ENCODE measurements at regions not wholly inside any gene's neighbourhood (a gene's known extent, or its start where the extent isn't known, plus 50 kb on each side); places are given as distances from the start of the nearest gene placed in this dataset.
A peak's percentile ranks its signal among the peaks of the same experiment; 100 is the strongest.

- H3K9me3 Mint-ChIP-seq: no peaks in the 10 kb centered on the region
- no peak overlapping the region for H3K4me3 Mint-ChIP-seq
- no peak for TF ChIP-seq ELF4 (CRISPR knock-in tag; IDR thresholded peaks at IDR 0.05; ENCODE audit: low read depth)
- TF ChIP-seq ZNF138 (CRISPR knock-in tag; conservative IDR thresholded peaks at IDR 0.05): no peak
- TF ChIP-seq NR2C2 (CRISPR knock-in tag; IDR thresholded peaks at IDR 0.05): no peak
- no peak for TF ChIP-seq ZNF263 (CRISPR knock-in tag; IDR thresholded peaks at IDR 0.05; ENCODE audit: low read depth)
- TF ChIP-seq ARID4B (CRISPR knock-in tag; IDR thresholded peaks at IDR 0.05; ENCODE audit: borderline replicate concordance): no peak
- TF ChIP-seq CBFB (CRISPR knock-in tag; IDR thresholded peaks at IDR 0.05; ENCODE audit: low read depth): no peak
- TF ChIP-seq, protein P1, sequence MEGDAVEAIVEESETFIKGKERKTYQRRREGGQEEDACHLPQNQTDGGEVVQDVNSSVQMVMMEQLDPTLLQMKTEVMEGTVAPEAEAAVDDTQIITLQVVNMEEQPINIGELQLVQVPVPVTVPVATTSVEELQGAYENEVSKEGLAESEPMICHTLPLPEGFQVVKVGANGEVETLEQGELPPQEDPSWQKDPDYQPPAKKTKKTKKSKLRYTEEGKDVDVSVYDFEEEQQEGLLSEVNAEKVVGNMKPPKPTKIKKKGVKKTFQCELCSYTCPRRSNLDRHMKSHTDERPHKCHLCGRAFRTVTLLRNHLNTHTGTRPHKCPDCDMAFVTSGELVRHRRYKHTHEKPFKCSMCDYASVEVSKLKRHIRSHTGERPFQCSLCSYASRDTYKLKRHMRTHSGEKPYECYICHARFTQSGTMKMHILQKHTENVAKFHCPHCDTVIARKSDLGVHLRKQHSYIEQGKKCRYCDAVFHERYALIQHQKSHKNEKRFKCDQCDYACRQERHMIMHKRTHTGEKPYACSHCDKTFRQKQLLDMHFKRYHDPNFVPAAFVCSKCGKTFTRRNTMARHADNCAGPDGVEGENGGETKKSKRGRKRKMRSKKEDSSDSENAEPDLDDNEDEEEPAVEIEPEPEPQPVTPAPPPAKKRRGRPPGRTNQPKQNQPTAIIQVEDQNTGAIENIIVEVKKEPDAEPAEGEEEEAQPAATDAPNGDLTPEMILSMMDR (IDR thresholded peaks at IDR 0.05): no peak
- no peak for TF ChIP-seq FOXP4 (CRISPR knock-in tag; IDR thresholded peaks at IDR 0.05)
- TF ChIP-seq NFATC4 (CRISPR knock-in tag; IDR thresholded peaks at IDR 0.05): no peak
- no peak for TF ChIP-seq SMAD4 (CRISPR knock-in tag; IDR thresholded peaks at IDR 0.05)
- no peak for TF ChIP-seq ZNF423 (CRISPR knock-in tag; IDR thresholded peaks at IDR 0.05)
- no peak for TF ChIP-seq FOXJ3 (CRISPR knock-in tag; IDR thresholded peaks at IDR 0.05; ENCODE audit: borderline replicate concordance)
- TF ChIP-seq ZNF219 (CRISPR knock-in tag; IDR thresholded peaks at IDR 0.05; ENCODE audit: borderline replicate concordance): no peak
- TF ChIP-seq, protein P2, sequence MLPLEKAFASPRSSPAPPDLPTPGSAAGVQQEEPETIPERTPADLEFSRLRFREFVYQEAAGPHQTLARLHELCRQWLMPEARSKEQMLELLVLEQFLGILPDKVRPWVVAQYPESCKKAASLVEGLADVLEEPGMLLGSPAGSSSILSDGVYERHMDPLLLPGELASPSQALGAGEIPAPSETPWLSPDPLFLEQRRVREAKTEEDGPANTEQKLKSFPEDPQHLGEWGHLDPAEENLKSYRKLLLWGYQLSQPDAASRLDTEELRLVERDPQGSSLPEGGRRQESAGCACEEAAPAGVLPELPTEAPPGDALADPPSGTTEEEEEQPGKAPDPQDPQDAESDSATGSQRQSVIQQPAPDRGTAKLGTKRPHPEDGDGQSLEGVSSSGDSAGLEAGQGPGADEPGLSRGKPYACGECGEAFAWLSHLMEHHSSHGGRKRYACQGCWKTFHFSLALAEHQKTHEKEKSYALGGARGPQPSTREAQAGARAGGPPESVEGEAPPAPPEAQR (CRISPR knock-in tag; IDR thresholded peaks at IDR 0.05): no peak
- TF ChIP-seq PRRX2 (CRISPR knock-in tag; IDR thresholded peaks at IDR 0.05): no peak
- CTCF ChIA-PET: interaction anchor here (0.6 to 1.2 kb wide), 3 partner anchors 77 to 318 kb away, joined by 3 to 4 read pairs (median 3); no protein-coding TSS in a partner anchor
- ATAC-seq (peak; percentile 27), DNase-seq (ENCODE audit: low spot score) (no peak)
- peaks cover 67% of the 10 kb centered on the region for H3K27me3 Mint-ChIP-seq (ENCODE audit: low read depth)
- POLR2A ChIA-PET: interaction anchor here (0.7 kb wide), 1 partner anchor 104 kb away, joined by 3 read pairs; no protein-coding TSS in a partner anchor
- H3K36me3 Mint-ChIP-seq: no peaks in the 10 kb centered on the region
- H3K27ac Mint-ChIP-seq: no peak overlapping the region
- peaks cover 46% of the 10 kb centered on the region for H3K4me1 Mint-ChIP-seq
These were observed 102.0 kb downstream of the SOX9 start for GRCh38 chr17:72222661-72223380.

- no peaks in the 10 kb centered on the region for H3K36me3 Mint-ChIP-seq
- no peak for TF ChIP-seq TEAD1 (CRISPR knock-in tag; IDR thresholded peaks at IDR 0.05)
- TF ChIP-seq NR2C2 (CRISPR knock-in tag; IDR thresholded peaks at IDR 0.05): no peak
- TF ChIP-seq ZNF512 (CRISPR knock-in tag; IDR thresholded peaks at IDR 0.05; ENCODE audit: borderline replicate concordance): no peak
- POLR2A ChIA-PET: no interaction called here
- CTCF ChIA-PET: no interaction called here
- peaks cover 40% of the 10 kb centered on the region for H3K4me1 Mint-ChIP-seq
- peaks cover 56% of the 10 kb centered on the region for H3K27me3 Mint-ChIP-seq (ENCODE audit: low read depth)
- H3K27ac Mint-ChIP-seq: no peak overlapping the region
- ATAC-seq: no peak
- H3K4me3 Mint-ChIP-seq: no peak overlapping the region
- no peak for DNase-seq (ENCODE audit: low spot score)
- H3K9me3 Mint-ChIP-seq: no peaks in the 10 kb centered on the region
These were observed 103.1 kb downstream of the SOX9 start for GRCh38 chr17:72223866-72224291.

Data from WTC11 (cell line).